Tibial artery (tissue), 4 donors: ENCODE measurements at regions not wholly inside any gene's neighbourhood (a gene's known extent, or its start where the extent isn't known, plus 50 kb on each side); places are given as distances from the start of the nearest gene placed in this dataset.

Source experiments
- DNase-seq, 2 donors: peaks; one replicate each; pipeline ENCODE4 v3.0.0-alpha.2; 2019
- H3K27ac ChIP-seq, 2 donors: fragments of 200-600 bp; sonication (generic) in 1 of 2; 1 replicate in 1 of 2; 2 replicates in 1 of 2; pipeline ENCODE4 v1.5.1; 2018 to 2019; ENCODE audit warnings: mild to moderate bottlenecking in 1 of 2
- H3K27me3 ChIP-seq, 2 donors: fragments of 200-600 bp; sonication (generic) in 1 of 2; one replicate each; pipeline versions ENCODE4 v1.5.1 to v1.6.0; 2016 to 2019
- H3K36me3 ChIP-seq, 3 donors: fragments of 200-600 bp; sonication (generic) in 2 of 3; one replicate each; pipeline ENCODE4 v1.5.1; 2016 to 2019; ENCODE audit warnings: mild to moderate bottlenecking in 2 of 3
- H3K4me1 ChIP-seq, 4 donors: fragments of 200-600 bp; sonication (generic) in 2 of 4; 1 replicate in 3 of 4; 2 replicates in 1 of 4; pipeline ENCODE4 v1.5.1; 2016 to 2019
- H3K4me3 ChIP-seq, 2 donors: fragments of 200-600 bp; sonication (generic) in 1 of 2; 1 replicate in 1 of 2; 2 replicates in 1 of 2; pipeline ENCODE4 v1.5.1; 2018 to 2019; ENCODE audit warnings: mild to moderate bottlenecking in 2 of 2
- H3K9me3 ChIP-seq, 3 donors: fragments of 200-600 bp; sonication (generic) in 1 of 3; one replicate each; pipeline ENCODE4 v1.5.1; 2016 to 2019
- intact Hi-C: fragments of 100-400 bp; cut with DNase I; formaldehyde crosslinking; loops from one replicate; pipeline ENCODE4 v1.15.0; 2023; ENCODE audit warnings: low total_unique reads
- TF ChIP-seq, protein P1 (sequence below), 2 experiments: fragments of 200-600 bp in 1 of 2; fragments of 450-650 bp in 1 of 2; IDR thresholded peaks; one replicate each; pipeline ENCODE4 v1.5.1; 2017 to 2019; ENCODE audit warnings: antibody characterized with exemption in 2 of 2, mild to moderate bottlenecking in 1 of 2, moderate library complexity in 1 of 2

DNA sequence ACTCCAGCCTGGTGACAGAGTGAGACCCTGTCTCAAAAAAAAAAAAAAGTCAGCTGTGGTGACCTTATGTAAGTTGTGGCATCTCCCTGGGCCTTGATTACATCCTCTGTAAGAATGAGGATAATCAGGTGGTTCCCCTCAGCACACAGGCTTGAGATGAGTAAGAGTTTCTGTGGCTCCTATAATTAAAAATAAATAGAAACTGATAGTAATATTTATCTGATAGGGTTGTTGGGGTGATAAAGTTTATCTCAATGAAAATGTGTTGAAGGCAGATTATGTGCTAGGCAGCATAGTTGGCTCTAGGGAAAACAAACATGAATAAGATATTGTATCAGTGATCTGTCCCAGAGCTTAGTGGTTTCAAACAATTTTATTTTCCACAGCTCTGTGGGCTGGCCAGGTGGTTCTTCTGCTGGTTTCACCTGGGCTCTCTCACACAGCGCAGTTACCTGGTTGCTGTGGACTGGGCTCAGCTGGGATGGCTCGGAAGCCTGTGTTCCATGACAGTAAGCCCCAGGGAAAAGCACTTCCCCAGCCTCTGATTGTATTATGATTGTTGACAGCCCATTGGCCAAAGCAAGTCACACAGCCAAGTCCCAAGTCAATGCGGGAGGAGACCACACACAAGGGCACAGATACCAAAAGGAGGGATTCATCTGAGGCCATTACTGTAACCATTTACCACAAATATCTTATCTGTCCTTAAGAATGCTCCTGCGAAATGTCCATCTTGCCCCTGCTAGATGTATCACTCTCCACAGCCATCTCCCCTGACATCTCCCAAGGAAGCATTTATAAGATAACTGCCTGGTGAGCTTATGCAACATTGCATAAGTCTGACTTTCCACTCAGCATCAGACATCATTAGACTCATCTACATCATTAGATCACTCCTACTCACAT lies 151.7 kb downstream of the NUAK1 start:
- DNase-seq = no peak
- intact Hi-C loops = no loop called here
- Histone ChIP-seq H3K27me3 (no peaks in the 10 kb centered on the region), H3K4me1 (peaks cover 0 to 4% (median under 1%) of the 10 kb centered on the region in 4 donors), H3K36me3 (no peaks in the 10 kb centered on the region), H3K9me3 (no peaks in the 10 kb centered on the region), H3K27ac (no peak overlapping the region), H3K4me3 (no peak overlapping the region)
- TF ChIP-seq, protein P1, sequence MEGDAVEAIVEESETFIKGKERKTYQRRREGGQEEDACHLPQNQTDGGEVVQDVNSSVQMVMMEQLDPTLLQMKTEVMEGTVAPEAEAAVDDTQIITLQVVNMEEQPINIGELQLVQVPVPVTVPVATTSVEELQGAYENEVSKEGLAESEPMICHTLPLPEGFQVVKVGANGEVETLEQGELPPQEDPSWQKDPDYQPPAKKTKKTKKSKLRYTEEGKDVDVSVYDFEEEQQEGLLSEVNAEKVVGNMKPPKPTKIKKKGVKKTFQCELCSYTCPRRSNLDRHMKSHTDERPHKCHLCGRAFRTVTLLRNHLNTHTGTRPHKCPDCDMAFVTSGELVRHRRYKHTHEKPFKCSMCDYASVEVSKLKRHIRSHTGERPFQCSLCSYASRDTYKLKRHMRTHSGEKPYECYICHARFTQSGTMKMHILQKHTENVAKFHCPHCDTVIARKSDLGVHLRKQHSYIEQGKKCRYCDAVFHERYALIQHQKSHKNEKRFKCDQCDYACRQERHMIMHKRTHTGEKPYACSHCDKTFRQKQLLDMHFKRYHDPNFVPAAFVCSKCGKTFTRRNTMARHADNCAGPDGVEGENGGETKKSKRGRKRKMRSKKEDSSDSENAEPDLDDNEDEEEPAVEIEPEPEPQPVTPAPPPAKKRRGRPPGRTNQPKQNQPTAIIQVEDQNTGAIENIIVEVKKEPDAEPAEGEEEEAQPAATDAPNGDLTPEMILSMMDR (IDR thresholded peaks at IDR 0.05) = no peak

DNA sequence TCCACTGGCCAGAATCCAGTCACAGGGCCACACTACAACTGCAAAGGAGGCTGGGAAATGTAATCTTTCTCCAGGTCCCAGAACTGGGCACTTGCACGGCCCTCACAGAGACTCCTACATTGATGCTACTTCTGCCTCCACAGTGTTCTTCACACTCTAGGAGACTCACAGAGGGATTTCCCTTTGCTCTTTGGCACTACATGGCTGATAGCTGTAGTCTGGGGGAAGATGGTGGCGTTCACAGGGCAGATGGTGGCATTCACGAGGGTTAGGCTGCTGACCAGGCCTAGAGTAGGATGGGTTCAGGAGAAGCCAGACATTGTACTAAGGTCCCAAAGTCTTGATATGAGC lies 151.1 kb downstream of the NUAK1 start:
- Histone ChIP-seq H3K4me3 (no peak overlapping the region), H3K4me1 (no peaks in the 10 kb centered on the region), H3K27me3 (no peaks in the 10 kb centered on the region), H3K9me3 (no peaks in the 10 kb centered on the region), H3K36me3 (no peaks in the 10 kb centered on the region), H3K27ac (no peak overlapping the region)
- intact Hi-C loops = no loop called here
- DNase-seq = no peak
- TF ChIP-seq, protein P1 (IDR thresholded peaks at IDR 0.05) = no peak

DNA sequence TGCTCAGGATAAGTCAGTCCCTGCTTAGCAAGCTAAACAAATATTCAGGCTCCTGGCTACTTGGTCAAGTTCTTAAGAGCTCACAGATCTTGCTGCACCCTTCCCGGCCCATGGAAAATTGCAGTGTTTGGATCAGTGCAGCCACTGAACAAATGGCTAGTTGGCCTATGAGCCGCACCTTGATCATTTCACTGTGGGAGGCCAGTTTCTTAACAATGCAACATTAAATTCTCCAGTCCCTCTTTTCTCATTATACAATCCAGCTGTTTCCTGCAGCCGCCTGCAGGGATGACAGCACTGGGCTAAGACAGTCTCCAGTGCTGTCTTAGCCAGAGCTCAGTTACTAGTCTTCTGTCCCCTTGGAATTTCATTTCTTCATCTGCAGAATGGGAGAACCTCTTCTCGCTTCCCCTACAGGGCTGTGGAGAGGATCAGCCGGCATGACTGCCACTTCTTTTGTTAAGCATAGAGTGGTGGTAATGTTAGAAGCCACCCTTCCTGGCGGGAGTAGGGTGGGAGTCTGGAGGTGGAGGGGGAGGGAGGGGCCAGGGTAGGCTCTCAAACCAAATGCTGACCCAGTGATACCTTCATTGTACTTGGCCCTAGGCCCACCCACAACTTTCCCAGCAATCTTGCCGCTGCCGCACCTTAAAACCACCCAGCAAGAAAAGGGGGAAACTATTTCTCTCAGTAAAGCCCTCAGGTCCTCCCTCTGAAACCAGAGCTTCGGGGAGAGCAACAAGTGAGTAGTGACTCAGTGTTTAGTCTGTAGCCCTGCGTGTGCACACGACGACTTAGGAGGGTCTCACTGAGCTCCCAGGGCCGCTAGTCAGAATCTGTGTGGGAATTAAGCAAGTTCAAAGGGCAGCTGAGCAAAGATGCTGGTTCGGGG lies 145.7 kb downstream of the NUAK1 start:
- Histone ChIP-seq H3K36me3 (no peaks in the 10 kb centered on the region), H3K4me3 (no peak overlapping the region), H3K27ac (no peak overlapping the region), H3K27me3 (no peaks in the 10 kb centered on the region), H3K9me3 (no peaks in the 10 kb centered on the region), H3K4me1 (no peaks in the 10 kb centered on the region)
- TF ChIP-seq, protein P1 (IDR thresholded peaks at IDR 0.05) = no peak
- no peak for DNase-seq
- intact Hi-C loops = no loop called here

DNA sequence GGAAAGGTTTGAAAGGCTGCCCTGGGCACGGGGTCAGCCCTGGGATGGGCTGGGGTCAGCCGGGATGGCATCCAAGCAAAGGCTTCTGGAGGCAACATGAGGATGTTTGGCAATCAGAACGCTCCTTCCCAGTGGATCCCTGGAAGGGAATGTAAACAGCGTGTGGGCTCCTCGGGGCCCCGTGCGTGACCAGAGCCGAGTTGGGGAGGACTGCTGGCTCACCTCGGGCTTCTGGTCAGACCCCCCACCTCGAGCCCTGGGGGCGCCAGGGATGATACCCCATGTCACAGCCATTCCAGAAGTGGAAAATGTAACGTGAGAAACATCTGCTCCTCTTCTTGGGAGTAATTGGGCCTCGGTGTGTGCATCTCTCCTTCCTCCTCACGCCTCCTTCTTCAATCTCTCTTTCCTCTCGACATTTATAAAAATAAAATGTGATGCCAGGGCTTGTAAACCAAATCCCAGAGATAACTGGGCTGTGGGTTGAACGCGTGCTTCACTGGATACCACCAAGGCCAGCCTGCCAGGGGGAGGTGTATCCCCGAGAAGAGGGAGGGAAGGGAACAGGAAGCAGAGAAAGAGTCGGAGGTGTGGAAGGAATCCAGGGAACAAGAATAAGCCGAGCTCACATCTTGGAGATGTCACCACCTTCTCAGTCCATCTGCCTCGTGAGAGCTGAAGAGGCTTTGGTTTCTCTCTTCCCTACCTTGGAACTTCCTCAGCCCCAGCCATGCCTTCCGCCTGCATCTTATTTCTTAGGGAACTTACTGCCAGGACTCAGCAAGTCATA lies 144.8 kb downstream of the NUAK1 start:
- TF ChIP-seq, protein P1 (IDR thresholded peaks at IDR 0.05) = no peak
- no peaks in the 10 kb centered on the region for H3K27me3 ChIP-seq
- no peaks in the 10 kb centered on the region for H3K9me3 ChIP-seq
- DNase-seq = no peak
- intact Hi-C loops = no loop called here
- no peaks in the 10 kb centered on the region for H3K36me3 ChIP-seq
- no peaks in the 10 kb centered on the region for H3K4me1 ChIP-seq
- H3K4me3 ChIP-seq = no peak overlapping the region
- H3K27ac ChIP-seq = no peak overlapping the region

DNA sequence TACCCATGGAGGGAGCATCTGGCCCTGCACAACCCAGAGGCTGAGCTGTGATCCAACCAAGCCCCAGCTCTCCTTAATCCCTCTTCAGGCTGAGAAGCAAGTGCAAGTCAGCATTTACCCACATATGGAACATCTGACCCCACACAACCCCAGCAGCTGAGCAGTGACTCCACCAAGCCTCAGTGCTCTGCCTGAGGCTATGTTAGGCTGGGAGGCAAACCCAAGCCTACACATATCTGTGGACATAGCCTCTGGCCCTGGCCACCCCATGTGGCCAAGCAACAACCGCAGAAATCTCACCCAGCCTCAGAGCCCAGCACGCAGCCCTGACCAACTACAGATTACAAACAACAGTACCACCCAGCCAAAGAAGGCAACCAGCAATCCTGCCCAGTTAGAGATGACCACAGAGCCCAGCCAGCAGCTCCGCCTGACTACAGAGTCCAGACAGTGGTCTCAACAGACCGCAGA lies 142.8 kb downstream of the NUAK1 start:
- Histone ChIP-seq H3K4me1 (no peaks in the 10 kb centered on the region), H3K36me3 (no peaks in the 10 kb centered on the region)
- TF ChIP-seq, protein P1 (IDR thresholded peaks at IDR 0.05) = no peak

More for the DNA sequence above, 142.8 kb downstream of the NUAK1 start:
- Histone ChIP-seq H3K27ac (no peak overlapping the region), H3K9me3 (no peaks in the 10 kb centered on the region), H3K4me3 (no peak overlapping the region), H3K27me3 (no peaks in the 10 kb centered on the region)
- no peak for DNase-seq
- intact Hi-C loops = no loop called here
